Naive thymus-derived CD4-positive, alpha-beta T cell (primary cell): ENCODE measurements at regions not wholly inside any gene's neighbourhood (a gene's known extent, or its start where the extent isn't known, plus 50 kb on each side); places are given as distances from the start of the nearest gene placed in this dataset.

Source experiments
- ATAC-seq: fragments of 150-1000 bp; cut with Tn5 transposase; 2 replicates; pipeline ENCODE4 v1.10.0; 2021; ENCODE audit warnings: mild to moderate bottlenecking, moderate library complexity
- CTCF ChIA-PET: fragments of 350-600 bp; sonication (Branson Sonifier 250); formaldehyde crosslinking; loops from one replicate; lab custom pipeline; 2021; ENCODE audit warnings: antibody characterized with exemption; lab: Charles Lee
- POLR2A ChIA-PET: fragments of 350-600 bp; sonication (Branson Sonifier 250); formaldehyde crosslinking; loops from one replicate; lab custom pipeline; 2021; ENCODE audit warnings: antibody characterized with exemption, inconsistent platforms; lab: Charles Lee
- DNase-seq, 9 donors: peaks; one replicate each; pipeline versions ENCODE4 v3.0.0 to v3.0.0-alpha.2; 2020 to 2022; ENCODE audit warnings: mixed read lengths in 1 of 9
- H3K27ac ChIP-seq: one replicate; pipeline ENCODE4 v1.7.0; 2013; ENCODE audit warnings: mild to moderate bottlenecking, low read depth, low read length, moderate library complexity
- H3K27me3 ChIP-seq, 2 donors: one replicate each; pipeline ENCODE4 v1.7.0; 2013; ENCODE audit warnings: low read length in 2 of 2, mild to moderate bottlenecking in 2 of 2, moderate library complexity in 2 of 2; ENCODE audit not compliant: control insufficient read depth in 2 of 2, insufficient read depth in 2 of 2
- H3K36me3 ChIP-seq, 3 experiments: 1 replicate in 2 of 3; 2 replicates in 1 of 3; pipeline ENCODE4 v1.7.0; 2013; ENCODE audit warnings: low read length in 3 of 3, mild to moderate bottlenecking in 3 of 3, moderate library complexity in 1 of 3; ENCODE audit not compliant: insufficient read depth in 3 of 3, control insufficient read depth in 2 of 3
- H3K4me1 ChIP-seq, 2 donors: one replicate each; pipeline ENCODE4 v1.7.0; 2013; ENCODE audit warnings: low read length in 2 of 2, mild to moderate bottlenecking in 2 of 2, moderate library complexity in 1 of 2; ENCODE audit not compliant: control insufficient read depth in 2 of 2, insufficient read depth in 2 of 2
- H3K4me3 ChIP-seq: 2 replicates; pipeline ENCODE4 v1.7.0; 2013; ENCODE audit warnings: mild to moderate bottlenecking, low read length
- H3K9me3 ChIP-seq, 3 experiments: 1 replicate in 2 of 3; 2 replicates in 1 of 3; pipeline ENCODE4 v1.7.0; 2013; ENCODE audit warnings: low read length in 3 of 3; ENCODE audit not compliant: control insufficient read depth in 2 of 3
- H3K27ac Mint-ChIP-seq, 9 donors: one replicate each; pipeline ENCODE4 v1.8.0; 2020 to 2022; ENCODE audit warnings: mixed read lengths in 9 of 9, mild to moderate bottlenecking in 8 of 9, moderate library complexity in 5 of 9, inconsistent platforms in 2 of 9
- H3K27me3 Mint-ChIP-seq, 5 donors: one replicate each; pipeline ENCODE4 v1.8.0; 2021 to 2022; ENCODE audit warnings: mixed read lengths in 5 of 5, mild to moderate bottlenecking in 1 of 5
- H3K36me3 Mint-ChIP-seq, 5 donors: one replicate each; pipeline ENCODE4 v1.8.0; 2020 to 2022; ENCODE audit warnings: mixed read lengths in 5 of 5, mild to moderate bottlenecking in 3 of 5, inconsistent platforms in 1 of 5
- H3K4me1 Mint-ChIP-seq, 7 donors: one replicate each; pipeline ENCODE4 v1.8.0; 2020 to 2022; ENCODE audit warnings: mixed read lengths in 7 of 7, mild to moderate bottlenecking in 3 of 7, inconsistent platforms in 1 of 7
- H3K4me3 Mint-ChIP-seq, 10 donors: one replicate each; pipeline ENCODE4 v1.8.0; 2020 to 2022; ENCODE audit warnings: mild to moderate bottlenecking in 10 of 10, mixed read lengths in 10 of 10, moderate library complexity in 6 of 10, inconsistent platforms in 2 of 10
- H3K9me3 Mint-ChIP-seq, 11 donors: one replicate each; pipeline ENCODE4 v1.8.0; 2020 to 2022; ENCODE audit warnings: mixed read lengths in 11 of 11, mild to moderate bottlenecking in 4 of 11, inconsistent platforms in 1 of 11, moderate library complexity in 1 of 11
- intact Hi-C, 2 donors: fragments of 100-400 bp; cut with micrococcal nuclease; formaldehyde crosslinking; loops; one replicate each; pipeline ENCODE4 v1.15.1; 2023

- H3K4me3 ChIP-seq: no peak overlapping the region
- no peaks in the 10 kb centered on the region for H3K9me3 ChIP-seq
- no peak for ATAC-seq
- intact Hi-C loops: no loop called here
- no peaks in the 10 kb centered on the region for H3K4me1 ChIP-seq
- Mint-ChIP-seq H3K4me3 (no peak overlapping the region), H3K4me1 (no peaks in the 10 kb centered on the region), H3K27ac (no peak overlapping the region), H3K36me3 (no peaks in the 10 kb centered on the region), H3K9me3 (peaks cover 0 to 26% (median 7%) of the 10 kb centered on the region in 11 donors), H3K27me3 (no peaks in the 10 kb centered on the region)
- H3K36me3 ChIP-seq: no peaks in the 10 kb centered on the region
- ChIA-PET CTCF (no interaction called here), POLR2A (no interaction called here)
- H3K27ac ChIP-seq: no peak overlapping the region
- no peaks in the 10 kb centered on the region for H3K27me3 ChIP-seq
- DNase-seq: no peak
These were observed 480.7 kb upstream of the ADAMTS9 start for GRCh38 chr3:65168547-65168946.

- CTCF ChIA-PET: no interaction called here
- intact Hi-C loops: no loop called here
These were observed 478.7 kb upstream of the ADAMTS9 start for GRCh38 chr3:65166531-65166930.

GRCh38 chr3:65158023-65158422 lies 470.2 kb upstream of the ADAMTS9 start:
- Mint-ChIP-seq H3K4me3 (no peak overlapping the region), H3K4me1 (no peaks in the 10 kb centered on the region), H3K36me3 (no peaks in the 10 kb centered on the region), H3K27ac (no peak overlapping the region), H3K27me3 (no peaks in the 10 kb centered on the region), H3K9me3 (peaks cover 0 to 20% (median 4%) of the 10 kb centered on the region in 11 donors)
- Histone ChIP-seq H3K4me3 (no peak overlapping the region), H3K9me3 (no peaks in the 10 kb centered on the region), H3K27ac (no peak overlapping the region), H3K27me3 (no peaks in the 10 kb centered on the region), H3K4me1 (no peaks in the 10 kb centered on the region), H3K36me3 (no peaks in the 10 kb centered on the region)
- intact Hi-C loops: no loop called here
- ChIA-PET POLR2A (no interaction called here), CTCF (no interaction called here)
- DNase-seq: no peak
- no peak for ATAC-seq

More at GRCh38 chr3:65166531-65166930, 478.7 kb upstream of the ADAMTS9 start:
- POLR2A ChIA-PET: no interaction called here
- Histone ChIP-seq H3K4me1 (no peaks in the 10 kb centered on the region), H3K27ac (no peak overlapping the region), H3K9me3 (no peaks in the 10 kb centered on the region), H3K27me3 (no peaks in the 10 kb centered on the region), H3K36me3 (no peaks in the 10 kb centered on the region), H3K4me3 (no peak overlapping the region)
- ATAC-seq (no peak), DNase-seq (no peak)
- Mint-ChIP-seq H3K27ac (no peak overlapping the region), H3K9me3 (peaks cover 0 to 30% (median 9%) of the 10 kb centered on the region in 11 donors), H3K27me3 (no peaks in the 10 kb centered on the region), H3K4me3 (no peak overlapping the region), H3K36me3 (no peaks in the 10 kb centered on the region), H3K4me1 (no peaks in the 10 kb centered on the region)

- POLR2A ChIA-PET: no interaction called here
- H3K36me3 Mint-ChIP-seq: no peaks in the 10 kb centered on the region
These were observed 466.2 kb upstream of the ADAMTS9 start for GRCh38 chr3:65153850-65154512.

GRCh38 chr3:65151666-65152065 lies 463.9 kb upstream of the ADAMTS9 start:
- no peak overlapping the region for H3K27ac ChIP-seq
- intact Hi-C loops: no loop called here
- H3K9me3 ChIP-seq: peaks cover 0 to 6% (median 0%) of the 10 kb centered on the region in 3 experiments
- peaks cover 0 to 18% (median 4%) of the 10 kb centered on the region in 11 donors for H3K9me3 Mint-ChIP-seq
- no peaks in the 10 kb centered on the region for H3K4me1 Mint-ChIP-seq
- H3K27me3 ChIP-seq: no peaks in the 10 kb centered on the region
- no peak overlapping the region for H3K27ac Mint-ChIP-seq
- ATAC-seq: no peak
- no peak for DNase-seq
- CTCF ChIA-PET: no interaction called here
- no peak overlapping the region for H3K4me3 Mint-ChIP-seq
- H3K4me3 ChIP-seq: no peak overlapping the region
- POLR2A ChIA-PET: no interaction called here
- H3K27me3 Mint-ChIP-seq: no peaks in the 10 kb centered on the region
- no peaks in the 10 kb centered on the region for H3K4me1 ChIP-seq
- no peaks in the 10 kb centered on the region for H3K36me3 Mint-ChIP-seq
- no peaks in the 10 kb centered on the region for H3K36me3 ChIP-seq

More at GRCh38 chr3:65153850-65154512, 466.2 kb upstream of the ADAMTS9 start:
- no peak for ATAC-seq
- intact Hi-C loops: no loop called here
- H3K27ac ChIP-seq: no peak overlapping the region
- DNase-seq: no peak
- no peaks in the 10 kb centered on the region for H3K27me3 Mint-ChIP-seq
- H3K9me3 ChIP-seq: no peaks in the 10 kb centered on the region
- H3K9me3 Mint-ChIP-seq: peaks cover 0 to 19% (median 5%) of the 10 kb centered on the region in 11 donors
- H3K27me3 ChIP-seq: no peaks in the 10 kb centered on the region
- no peak overlapping the region for H3K27ac Mint-ChIP-seq
- H3K36me3 ChIP-seq: no peaks in the 10 kb centered on the region
- no peak overlapping the region for H3K4me3 Mint-ChIP-seq
- H3K4me3 ChIP-seq: no peak overlapping the region
- H3K4me1 Mint-ChIP-seq: no peaks in the 10 kb centered on the region
- no peaks in the 10 kb centered on the region for H3K4me1 ChIP-seq
- CTCF ChIA-PET: no interaction called here

- intact Hi-C loops: no loop called here
- H3K27ac ChIP-seq: no peak overlapping the region
- no peaks in the 10 kb centered on the region for H3K4me1 ChIP-seq
- Mint-ChIP-seq H3K27ac (no peak overlapping the region), H3K36me3 (no peaks in the 10 kb centered on the region), H3K9me3 (peaks cover 0 to 11% (median 0%) of the 10 kb centered on the region in 11 donors), H3K4me1 (no peaks in the 10 kb centered on the region), H3K27me3 (no peaks in the 10 kb centered on the region), H3K4me3 (no peak overlapping the region)
- no peaks in the 10 kb centered on the region for H3K27me3 ChIP-seq
- H3K9me3 ChIP-seq: peaks cover 0 to 6% (median 0%) of the 10 kb centered on the region in 3 experiments
- ATAC-seq (no peak), DNase-seq (no peak)
- ChIA-PET CTCF (no interaction called here), POLR2A (no interaction called here)
- H3K4me3 ChIP-seq: no peak overlapping the region
- H3K36me3 ChIP-seq: no peaks in the 10 kb centered on the region
These were observed 462.1 kb upstream of the ADAMTS9 start for GRCh38 chr3:65149877-65150276.

GRCh38 chr3:65148687-65149086 lies 460.9 kb upstream of the ADAMTS9 start:
- H3K4me3 Mint-ChIP-seq: no peak overlapping the region
- H3K27me3 Mint-ChIP-seq: no peaks in the 10 kb centered on the region
- Histone ChIP-seq H3K4me3 (no peak overlapping the region), H3K27ac (no peak overlapping the region), H3K36me3 (no peaks in the 10 kb centered on the region), H3K4me1 (no peaks in the 10 kb centered on the region), H3K9me3 (peaks cover 0 to 6% (median 0%) of the 10 kb centered on the region in 3 experiments), H3K27me3 (no peaks in the 10 kb centered on the region)
- H3K9me3 Mint-ChIP-seq: peaks cover 0 to 11% (median 2%) of the 10 kb centered on the region in 11 donors
- no peaks in the 10 kb centered on the region for H3K36me3 Mint-ChIP-seq
- ChIA-PET POLR2A (no interaction called here), CTCF (no interaction called here)
- intact Hi-C loops: no loop called here
- no peak for ATAC-seq
- no peaks in the 10 kb centered on the region for H3K4me1 Mint-ChIP-seq
- no peak for DNase-seq
- H3K27ac Mint-ChIP-seq: no peak overlapping the region
